ENCODE measurements at regions not wholly inside any gene's neighbourhood (a gene's known extent, or its start where the extent isn't known, plus 50 kb on each side); places are given as distances from the start of the nearest gene placed in this dataset.

DNA sequence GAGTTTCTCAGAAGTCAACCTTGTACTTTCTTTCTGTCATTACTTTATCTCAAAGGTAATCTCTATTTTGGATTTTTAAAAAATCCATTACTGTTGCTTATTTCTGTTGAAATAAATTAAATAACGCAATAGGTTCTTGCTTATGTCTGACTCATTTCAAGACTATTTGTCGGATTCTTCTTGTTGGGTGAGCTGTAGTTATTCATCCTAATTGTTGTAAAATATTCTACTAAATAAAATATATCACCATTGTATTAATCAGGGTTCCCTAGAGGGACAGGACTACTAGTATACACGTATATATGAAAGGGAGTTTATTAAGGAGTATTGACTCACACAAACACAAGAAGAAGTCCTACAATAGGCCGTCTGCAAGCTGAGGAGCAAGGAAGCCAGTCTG lies 403.9 kb upstream of the CYRIA start:
- no peak for DNase-seq (ENCODE audit: low spot score)

DNA sequence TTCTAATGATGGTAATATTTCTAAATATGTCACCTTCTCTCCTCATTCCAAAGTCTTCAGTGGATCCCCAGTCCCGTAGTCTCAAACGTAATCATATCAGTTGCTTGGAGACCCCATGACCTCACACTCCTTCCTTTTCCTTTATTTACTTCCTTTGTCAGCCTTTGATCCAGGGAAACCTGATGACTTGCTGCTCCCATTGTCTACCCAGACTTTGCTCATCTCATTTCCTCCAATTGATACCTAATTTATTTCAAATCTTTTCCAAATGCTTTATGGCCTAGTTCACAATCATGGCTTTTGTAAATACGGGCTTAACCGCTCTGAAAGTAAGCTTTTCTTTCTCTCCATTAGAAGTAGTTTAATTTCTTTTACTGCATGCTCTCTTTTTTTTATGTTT lies 402.4 kb upstream of the CYRIA start:
- DNase-seq (ENCODE audit: low spot score) = no peak

DNA sequence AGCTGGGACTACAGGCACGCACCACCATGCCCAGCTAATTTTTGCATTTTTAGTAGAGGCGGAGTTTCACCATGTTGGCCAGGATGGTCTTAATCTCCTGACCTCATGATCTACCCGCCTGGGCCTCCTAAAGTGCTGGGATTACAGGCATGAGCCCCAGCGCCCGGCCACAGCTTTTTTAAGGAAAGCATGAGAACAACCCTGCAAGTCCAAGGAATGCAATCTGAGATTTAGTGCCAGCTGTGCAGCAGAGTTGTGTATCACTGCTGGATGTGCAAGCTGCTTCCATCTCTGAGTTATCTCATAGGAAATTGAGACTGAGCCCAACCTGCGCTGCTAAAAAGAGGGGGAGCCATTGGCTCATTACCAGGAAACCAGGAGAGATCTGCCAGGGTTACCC lies 399.9 kb upstream of the CYRIA start:
- no peak for DNase-seq (ENCODE audit: low spot score)

DNA sequence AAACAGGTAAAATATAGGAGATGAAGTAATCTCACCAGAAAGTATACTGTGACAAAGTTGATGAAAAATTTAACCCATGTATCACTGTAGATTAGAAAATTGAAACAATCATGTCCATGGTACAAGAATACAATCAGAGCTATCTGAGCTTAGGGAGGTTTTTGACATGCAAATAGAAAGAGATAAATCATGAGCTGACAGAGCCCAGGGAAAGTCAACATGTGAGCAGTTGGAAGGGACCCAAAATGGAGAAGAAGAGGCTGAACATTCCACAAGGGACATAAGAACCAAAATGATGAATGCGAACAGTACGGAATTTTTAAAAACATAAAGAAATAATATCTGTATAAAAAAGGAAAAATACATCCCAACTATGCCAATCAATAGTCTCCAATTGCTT lies 395.4 kb upstream of the CYRIA start:
- DNase-seq (ENCODE audit: low spot score) = no peak

DNA sequence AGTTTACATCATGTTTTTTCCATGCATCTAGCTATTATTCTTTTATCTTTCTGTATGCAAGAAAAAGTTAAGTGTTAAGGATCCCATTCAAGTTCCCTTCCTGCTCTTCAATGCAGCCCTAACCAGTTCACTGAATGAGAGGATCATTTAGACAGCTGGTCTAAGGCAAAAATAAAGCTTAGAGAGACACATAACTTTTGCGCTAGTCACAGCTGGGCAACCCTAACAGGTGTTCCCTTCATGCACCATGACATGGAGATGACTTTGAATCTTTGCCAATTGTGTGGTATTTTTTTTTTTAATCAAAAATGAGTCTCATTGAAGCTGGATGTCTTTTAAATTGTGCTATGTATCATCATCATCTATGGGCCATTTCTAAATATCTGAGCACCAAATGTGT lies 393.8 kb upstream of the CYRIA start:
- no peak for DNase-seq (ENCODE audit: low spot score)

DNA sequence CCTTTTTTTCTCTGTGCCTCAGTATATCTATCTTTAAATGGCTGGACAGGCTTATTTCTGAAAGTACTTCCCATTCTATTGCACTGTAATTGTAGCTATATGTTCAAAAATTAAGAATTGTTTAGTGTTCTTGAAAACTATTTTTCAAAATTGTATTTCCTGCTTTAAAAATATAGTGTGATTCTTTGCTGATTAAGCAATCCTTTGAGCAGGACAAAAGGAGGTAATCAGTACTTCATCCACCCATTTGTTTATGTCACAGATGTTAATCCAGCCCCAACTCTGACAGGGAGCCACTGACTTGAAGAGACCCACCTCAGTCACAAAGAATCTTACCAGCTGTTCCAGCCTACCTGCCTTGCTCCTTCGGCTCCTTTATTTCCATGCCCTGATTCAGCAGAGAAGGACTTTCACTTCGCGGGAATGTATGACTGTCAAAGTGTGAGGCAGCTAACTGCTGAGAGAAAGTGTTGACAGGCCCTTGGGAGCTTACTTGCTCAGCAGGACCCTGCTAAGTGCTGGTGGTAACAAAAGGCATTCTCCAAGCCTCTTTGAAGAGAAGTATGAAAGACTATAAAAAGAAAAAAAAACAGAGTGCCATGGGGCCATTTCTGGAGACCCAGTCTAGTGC lies 393.3 kb upstream of the CYRIA start:
- DNase-seq (ENCODE audit: low spot score) = no peak

DNA sequence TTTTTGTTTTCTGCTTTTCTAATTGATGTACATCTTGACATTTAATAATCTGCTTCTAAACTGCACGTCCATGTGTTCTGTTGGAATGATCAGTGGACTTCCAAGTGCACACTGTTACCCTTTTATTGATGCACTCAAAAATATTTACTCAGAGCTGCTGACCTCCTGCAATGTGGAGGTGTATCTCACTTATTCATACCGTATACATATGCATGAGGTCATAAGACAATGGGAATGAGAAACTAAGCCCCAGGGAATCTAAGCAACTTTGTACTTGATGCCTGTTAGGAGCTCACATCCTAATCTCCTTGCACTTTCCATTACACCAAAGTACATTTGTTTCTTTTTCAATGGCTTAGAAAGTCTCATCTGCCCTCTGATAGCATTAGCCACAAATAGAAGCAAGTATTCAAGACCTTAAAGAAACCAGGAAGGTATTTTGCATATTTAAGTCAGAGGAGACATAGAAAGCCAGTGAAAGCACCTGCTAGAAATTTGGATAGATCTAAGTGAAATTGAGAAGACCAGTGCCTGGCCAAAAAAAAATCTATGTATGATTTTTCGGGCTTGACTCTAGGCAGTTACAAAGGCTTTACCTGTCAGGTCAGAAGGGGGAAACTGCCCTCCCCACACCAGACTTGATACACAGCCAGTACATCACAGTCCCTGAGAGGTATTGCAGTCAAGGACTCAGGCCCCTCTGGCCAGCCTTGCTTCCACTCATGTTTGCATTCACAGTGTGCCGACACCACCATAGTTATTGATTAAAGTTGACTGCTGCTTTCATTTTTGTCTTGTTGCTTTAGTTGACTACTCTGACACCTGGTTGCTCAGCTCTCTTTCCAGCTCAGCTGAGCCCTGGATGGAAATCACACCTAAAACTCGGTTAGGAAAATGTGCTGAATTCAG lies 391.7 kb upstream of the CYRIA start:
- DNase-seq (ENCODE audit: low spot score) = no peak

DNA sequence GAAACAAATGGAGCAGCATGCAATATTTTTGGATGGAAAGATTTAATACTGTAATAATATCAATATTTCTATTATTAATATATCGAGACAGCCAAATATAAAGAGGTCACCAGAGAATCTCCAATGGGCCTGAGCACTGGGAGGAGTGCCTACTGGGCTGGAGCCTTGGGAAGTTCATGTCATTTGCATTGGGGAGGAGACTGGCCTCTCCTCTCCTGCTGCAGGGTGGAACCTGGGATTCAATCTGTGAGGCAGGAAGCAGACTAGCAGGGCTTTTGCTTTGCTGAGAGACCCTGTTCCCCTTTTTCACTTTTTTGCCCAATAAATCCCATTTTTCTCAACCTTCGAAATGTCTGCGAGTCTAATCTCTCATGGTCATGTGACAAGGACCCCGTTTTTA lies 390.6 kb upstream of the CYRIA start:
- DNase-seq (ENCODE audit: low spot score) = no peak

DNA sequence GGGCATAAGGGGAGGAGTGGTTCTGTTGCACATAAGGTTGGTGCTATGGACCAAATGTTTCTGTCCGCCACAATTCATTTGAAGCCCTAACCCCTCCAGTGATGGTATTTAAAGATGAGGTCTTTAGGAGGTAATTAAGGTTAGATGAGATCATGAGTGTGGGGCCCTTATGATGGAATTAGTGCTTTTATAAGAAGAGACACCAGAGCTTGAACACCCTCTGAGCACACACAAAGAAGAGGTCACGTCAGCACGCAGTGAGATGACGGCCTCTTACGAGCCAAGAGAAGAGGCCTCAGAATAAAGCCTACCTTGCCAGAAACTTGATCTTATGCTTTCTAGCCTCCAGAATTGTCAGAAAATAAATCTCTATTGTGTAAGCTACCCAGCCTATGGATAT lies 386.4 kb upstream of the CYRIA start:
- no peak for DNase-seq (ENCODE audit: low spot score)

DNA sequence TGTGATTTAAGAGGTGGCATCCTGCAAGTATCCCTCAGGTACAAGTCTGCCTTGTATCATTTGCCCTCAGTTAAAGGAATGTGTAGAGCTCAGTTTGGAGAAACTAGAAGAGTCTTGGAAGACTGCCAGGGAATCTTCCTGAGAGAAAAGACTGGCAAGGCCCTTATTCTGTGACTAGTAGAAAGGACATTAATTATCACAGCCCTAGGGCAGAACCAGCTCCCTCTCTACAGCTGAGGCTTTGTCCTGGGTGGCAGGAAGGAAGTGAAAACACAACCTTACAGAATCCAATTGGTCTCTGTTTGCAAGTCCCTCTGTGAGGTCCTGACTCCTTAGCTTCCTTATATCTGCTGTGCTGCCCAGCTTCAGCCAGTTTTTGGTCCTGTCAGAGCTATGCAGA lies 385.9 kb upstream of the CYRIA start:
- DNase-seq (ENCODE audit: low spot score) = no peak

DNA sequence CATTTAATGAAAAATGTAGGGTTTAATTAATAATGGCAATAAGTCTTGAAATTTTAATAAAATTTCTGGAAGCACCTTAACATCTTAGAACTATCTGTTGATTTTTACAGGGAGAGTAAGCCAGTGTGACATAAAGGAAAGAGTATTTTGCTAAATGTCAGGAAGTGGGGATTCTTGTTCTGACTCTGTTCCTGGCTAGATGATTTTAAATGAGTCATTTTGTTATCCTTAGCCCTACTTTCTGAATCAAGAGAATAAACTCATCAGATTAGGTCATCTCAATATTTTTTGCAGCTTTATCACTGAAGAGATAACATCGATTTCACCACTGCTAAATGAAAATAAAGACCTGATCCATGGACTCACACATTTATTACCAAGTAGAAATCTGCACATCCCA lies 377.5 kb upstream of the CYRIA start:
- DNase-seq (ENCODE audit: low spot score) = no peak

DNA sequence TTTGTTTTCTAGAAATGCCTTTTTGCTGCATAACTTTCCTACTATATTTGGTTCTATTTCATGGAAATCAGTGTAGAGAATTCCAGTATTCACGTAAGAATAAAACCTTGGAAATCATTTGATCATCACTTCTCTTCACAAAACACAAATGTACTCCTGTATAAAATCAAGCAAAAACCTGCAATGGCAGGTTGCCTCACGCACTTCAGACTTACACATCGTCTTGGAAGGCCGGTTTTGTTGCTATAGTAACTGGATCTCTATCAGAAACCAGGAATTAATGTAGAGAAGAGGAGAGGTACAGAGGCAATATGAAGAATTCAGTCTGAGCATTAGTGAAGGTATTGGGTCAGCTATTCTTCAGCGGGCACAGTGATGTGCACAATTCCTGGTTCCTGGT lies 370.7 kb upstream of the CYRIA start:
- DNase-seq (ENCODE audit: low spot score) = no peak

DNA sequence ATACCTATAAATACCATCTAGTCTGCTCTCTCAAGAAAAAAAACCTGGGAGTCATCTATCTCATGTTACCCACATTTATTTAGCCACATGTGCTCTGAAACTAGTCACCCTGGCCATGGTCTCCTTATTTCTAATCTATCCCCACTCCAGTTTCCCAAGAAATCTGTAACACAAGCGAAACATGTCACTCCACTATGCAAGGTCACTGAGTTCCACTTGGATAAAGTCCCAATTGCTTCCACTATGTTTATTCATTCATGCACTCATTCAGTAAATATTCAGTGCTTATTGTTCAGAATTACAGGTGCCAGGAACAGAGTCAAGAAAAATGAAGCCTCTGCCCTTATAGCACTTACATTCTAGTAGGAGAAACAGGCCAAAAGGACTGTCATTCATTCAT lies 369.4 kb upstream of the CYRIA start:
- DNase-seq (ENCODE audit: low spot score) = no peak

DNA sequence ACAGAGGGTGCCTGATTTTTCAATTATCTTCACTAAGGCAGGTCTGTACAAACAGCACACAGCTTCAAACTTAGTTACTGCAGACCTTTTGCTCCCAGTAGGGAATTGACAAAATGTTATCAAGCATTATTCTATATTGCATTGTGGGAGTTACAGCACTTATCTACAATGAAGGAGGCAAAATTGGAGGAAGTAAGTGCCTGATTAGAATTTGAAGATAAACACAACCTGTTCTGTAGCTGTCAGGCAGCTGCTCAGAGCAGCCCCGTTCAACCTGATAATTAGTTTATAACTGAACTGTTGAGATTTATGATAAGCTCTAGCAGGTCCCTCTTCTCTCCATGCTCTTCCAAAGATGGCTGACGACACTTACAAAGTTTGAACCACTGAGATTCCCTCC lies 364.4 kb upstream of the CYRIA start:
- no peak for DNase-seq (ENCODE audit: low spot score)

DNA sequence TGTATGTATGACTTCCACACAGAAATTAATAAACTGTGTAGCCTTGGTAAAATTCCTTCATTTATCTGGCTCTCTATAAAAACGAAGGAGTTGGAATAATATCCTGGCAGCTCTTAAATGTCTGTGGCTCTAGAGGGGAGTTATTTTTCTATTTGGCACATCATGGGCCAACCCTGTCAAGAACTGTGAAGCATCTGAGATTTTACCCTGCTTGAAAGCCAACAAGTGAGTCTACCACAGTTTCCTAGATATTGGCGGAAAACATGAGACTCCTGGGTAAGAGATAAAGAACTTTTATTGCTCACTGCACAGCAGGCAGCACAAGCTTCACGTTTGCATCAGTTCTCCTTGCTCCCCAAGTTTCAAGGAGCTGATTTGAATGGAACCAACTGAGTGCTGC lies 346.7 kb upstream of the CYRIA start:
- DNase-seq (ENCODE audit: low spot score) = no peak

DNA sequence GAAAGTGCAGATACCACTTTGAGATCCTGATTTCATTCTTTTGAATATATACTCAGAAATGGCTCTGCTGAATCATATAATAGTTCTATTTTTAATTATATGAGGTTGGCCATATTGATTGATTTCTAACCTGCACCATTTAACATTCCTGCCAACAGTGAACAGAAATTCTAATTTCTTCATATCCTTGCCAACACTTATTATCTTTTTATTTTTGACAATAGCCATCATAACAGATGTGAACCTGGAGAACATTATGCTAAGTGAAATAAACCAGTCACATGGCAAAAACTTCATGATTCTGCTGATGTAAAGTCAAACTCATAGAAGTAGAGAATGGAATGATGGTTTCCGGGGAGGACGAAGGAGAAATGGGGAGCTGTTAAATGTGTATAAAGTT lies 344.5 kb upstream of the CYRIA start:
- no peak for DNase-seq (ENCODE audit: low spot score)

DNA sequence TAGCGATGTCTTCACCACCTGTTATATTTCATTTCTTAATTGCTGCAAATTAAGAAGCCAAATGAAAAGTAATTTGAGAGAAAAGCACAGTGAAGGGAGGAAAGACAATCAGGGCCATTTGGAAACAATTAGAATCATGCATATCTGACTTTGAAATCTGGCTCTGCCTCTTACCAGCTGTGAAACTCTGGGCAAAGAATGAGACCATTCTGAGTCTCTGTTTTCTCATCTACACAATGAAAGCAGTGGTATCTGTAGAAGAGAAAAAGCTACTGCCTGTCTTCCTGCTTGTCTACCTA lies 334.5 kb upstream of the CYRIA start:
- no peak for DNase-seq (ENCODE audit: low spot score)

DNA sequence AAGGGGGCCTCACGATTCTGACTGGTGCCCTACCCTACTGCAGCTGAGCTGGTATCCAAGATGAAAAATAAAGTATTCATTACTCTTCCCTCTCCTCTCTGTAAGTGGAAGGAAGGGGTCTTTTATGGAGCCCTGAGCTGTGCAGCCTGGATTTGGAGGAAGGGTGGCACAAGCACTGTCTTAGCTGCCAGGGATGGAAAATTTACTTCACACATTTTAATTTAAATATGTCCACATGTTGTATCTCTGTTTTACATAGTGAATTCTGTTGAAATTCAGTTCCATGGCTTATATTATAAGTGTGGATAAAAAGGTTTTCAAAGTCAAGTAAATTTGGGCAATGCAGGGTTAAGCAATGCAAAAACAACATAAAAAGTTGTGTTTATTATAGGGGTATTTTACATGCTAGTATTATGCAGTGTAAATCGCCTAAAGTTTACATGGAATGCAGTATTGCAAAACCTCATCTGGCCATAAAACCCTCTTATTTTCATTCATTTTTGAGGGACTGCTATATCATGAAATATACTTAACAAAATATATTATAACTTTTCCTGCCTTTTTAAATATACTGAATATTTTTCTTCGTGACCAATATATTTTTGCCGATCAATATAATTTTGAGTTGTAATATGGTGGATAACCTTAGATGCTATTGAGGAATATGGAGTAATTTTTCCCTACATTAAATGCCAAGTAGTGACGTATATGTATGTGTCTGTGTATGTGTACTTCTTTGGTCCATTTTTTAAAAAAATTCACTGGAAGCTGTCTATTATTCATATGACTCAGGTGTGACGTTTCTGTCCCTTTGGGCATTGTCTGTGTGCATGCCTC lies 333.9 kb upstream of the CYRIA start:
- DNase-seq (ENCODE audit: low spot score) = no peak

DNA sequence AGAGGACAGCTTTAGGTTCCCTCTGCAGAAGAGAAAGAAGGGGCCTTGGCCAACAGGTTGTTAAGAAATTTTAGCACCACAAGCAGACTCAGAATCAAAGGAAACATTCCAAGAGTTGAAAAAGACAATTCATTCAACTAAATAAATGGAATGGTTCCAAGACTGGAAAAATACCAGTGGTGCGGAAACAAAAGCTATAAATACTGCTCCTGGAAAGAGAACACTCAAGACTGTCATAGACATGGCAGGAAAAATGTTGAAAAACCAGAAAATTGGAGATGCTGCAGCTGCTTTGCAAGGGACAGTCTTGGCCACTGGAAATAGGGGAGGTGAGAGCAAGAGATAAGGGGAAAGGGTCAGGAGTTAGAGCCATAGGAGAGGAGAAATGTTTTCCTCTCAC lies 312.7 kb upstream of the CYRIA start:
- no peak for DNase-seq (ENCODE audit: low spot score)

DNA sequence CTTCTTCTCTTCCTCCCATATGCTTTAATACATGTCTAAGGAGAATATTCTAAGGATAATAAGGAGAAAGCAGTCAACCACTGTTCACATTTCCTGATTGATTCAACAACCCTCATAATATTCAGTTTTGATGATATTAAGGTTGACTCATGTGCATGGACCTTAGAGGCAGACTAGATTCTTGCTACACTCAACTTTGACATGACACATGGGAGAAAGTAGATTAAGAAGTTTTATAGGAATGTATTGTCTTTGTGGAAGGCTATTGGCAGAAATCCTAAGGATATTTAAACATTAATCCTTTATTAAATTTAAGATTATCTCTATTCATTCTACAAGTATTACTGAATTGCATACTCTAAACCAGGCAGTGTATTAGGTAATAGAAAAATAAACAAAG lies 309.1 kb upstream of the CYRIA start:
- DNase-seq (ENCODE audit: low spot score) = no peak

DNA sequence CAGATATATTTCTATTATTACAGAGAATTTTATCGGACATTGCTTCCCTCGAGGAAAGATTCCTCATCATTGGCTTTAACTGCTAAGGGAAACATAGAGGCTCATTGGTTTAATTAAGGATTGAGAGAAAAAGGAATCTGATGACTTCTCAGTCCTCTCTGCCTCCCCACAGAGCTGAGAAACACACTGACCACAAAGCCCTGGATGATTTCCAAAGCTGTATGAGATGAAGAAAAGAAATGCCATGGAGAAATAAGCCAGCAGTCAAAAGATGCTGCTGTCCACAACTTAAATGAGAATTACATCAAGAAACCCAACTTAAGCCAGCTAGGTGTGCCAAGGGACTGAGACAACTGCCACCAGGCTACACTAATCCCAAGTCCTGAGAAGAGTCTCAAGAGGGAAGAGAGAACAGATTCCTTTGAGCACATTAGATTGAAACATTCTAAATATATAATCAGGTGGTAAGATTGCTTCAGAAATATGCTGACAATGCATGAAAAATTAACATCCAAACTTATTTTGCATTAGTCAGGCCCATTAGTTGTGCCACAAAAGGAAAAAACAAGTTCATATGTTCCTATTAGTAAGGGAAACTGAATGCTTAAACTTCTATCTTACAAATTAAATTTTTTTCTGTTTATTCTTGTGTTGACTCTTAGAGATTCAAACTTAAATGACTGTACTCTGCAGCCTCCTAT lies 308.1 kb upstream of the CYRIA start:
- DNase-seq (ENCODE audit: low spot score) = no peak

DNA sequence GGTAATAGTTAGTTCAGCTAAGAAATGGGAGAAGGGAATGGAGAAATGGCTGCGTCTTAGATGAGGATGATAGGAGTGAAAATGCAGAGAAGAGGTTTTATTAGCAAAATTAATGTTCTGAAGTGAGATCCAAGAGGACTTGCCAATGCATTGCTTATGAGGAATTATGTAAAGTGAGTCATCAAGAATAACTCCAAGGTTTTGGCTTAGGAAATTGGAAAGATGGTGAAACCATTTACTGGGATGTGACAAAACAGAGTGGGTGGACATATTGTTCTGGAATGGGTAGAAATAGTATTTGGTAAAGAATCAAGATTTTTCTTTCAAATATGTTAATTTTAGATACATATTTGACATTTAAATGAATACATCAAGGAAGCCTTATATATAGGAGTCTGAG lies 306.6 kb upstream of the CYRIA start:
- no peak for DNase-seq (ENCODE audit: low spot score)
